ENCODE measurements at regions not wholly inside any gene's neighbourhood (a gene's known extent, or its start where the extent isn't known, plus 50 kb on each side); places are given as distances from the start of the nearest gene placed in this dataset.
"Not testable (repeated sequence)": the region's sequence is repeated elsewhere in the genome, so short reads cannot be mapped to it uniquely, and the experiment has no call there.

- TF ChIP-seq MAFK (IDR thresholded peaks at IDR 0.05; ENCODE audit: partially characterized antibody) (no peak), ATOH8 (CRISPR knock-in tag; IDR thresholded peaks at IDR 0.05; ENCODE audit: low read depth) (no peak), CEBPB (IDR thresholded peaks at IDR 0.05) (no peak), FOSB (CRISPR knock-in tag; IDR thresholded peaks at IDR 0.05) (no peak), CBX8 (IDR thresholded peaks at IDR 0.05) (no peak), USF2 (IDR thresholded peaks at IDR 0.05) (no peak), EHMT2 (IDR thresholded peaks at IDR 0.05; ENCODE audit: low read depth) (no peak), FOXS1 (CRISPR knock-in tag; IDR thresholded peaks at IDR 0.05) (no peak), ELK1 (IDR thresholded peaks at IDR 0.05; ENCODE audit: low read depth, low read length) (no peak), PBX3 (IDR thresholded peaks at IDR 0.05) (no peak), RFX5 (IDR thresholded peaks at IDR 0.05) (no peak), RARB (CRISPR knock-in tag; IDR thresholded peaks at IDR 0.05) (no peak), RNF2 (IDR thresholded peaks at IDR 0.05; ENCODE audit: borderline replicate concordance, low read depth) (no peak)
- Histone ChIP-seq H3K4me2 (no peak overlapping the region), H3K4me1 (no peaks in the 10 kb centered on the region), H3K4me3 (no peak overlapping the region), H3K27ac (no peak overlapping the region), H3K9me3 (no peaks in the 10 kb centered on the region)
- no peak for ATAC-seq
- ChIA-PET CTCF (no interaction called here), POLR2A (no interaction called here)
- DNase-seq (ENCODE audit: low read depth in 1 of 2, low spot score in 1 of 2) = no peak
- FAIRE-seq = no peak
These were observed 70.6 kb upstream of the CENPE start for GRCh38 chr4:103268746-103269145.

GRCh38 chr4:103264905-103265304 is 66.8 kb upstream of the CENPE start:
- no peaks in the 10 kb centered on the region for H3K9me3 ChIP-seq
- no peak overlapping the region for H3K4me2 ChIP-seq
- DNase-seq (ENCODE audit: low read depth in 1 of 2, low spot score in 1 of 2) (no peak), ATAC-seq (no peak), FAIRE-seq (no peak)
- TF ChIP-seq ELK1 (IDR thresholded peaks at IDR 0.05; ENCODE audit: low read depth, low read length) = no peak
- TF ChIP-seq NR3C1 (IDR thresholded peaks at IDR 0.05) = no peak
- ChIA-PET CTCF (no interaction called here), POLR2A (no interaction called here)
- no peaks in the 10 kb centered on the region for H3K4me1 ChIP-seq
- 0% methylated on average over 1 of the region's 1 CpG for WGBS (ENCODE audit: missing lambda C conversion rate)
- H3K4me3 ChIP-seq = no peak overlapping the region
- no peak overlapping the region for H3K27ac ChIP-seq

GRCh38 chr4:103256068-103256467 is 57.9 kb upstream of the CENPE start:
- ATAC-seq; FAIRE-seq; CTCF ChIA-PET; POLR2A ChIA-PET; H3K9me3 ChIP-seq; DNase-seq (ENCODE audit: low read depth in 1 of 2, low spot score in 1 of 2); H3K4me2 ChIP-seq; H3K27ac ChIP-seq; H3K4me3 ChIP-seq; H3K4me1 ChIP-seq: not testable (repeated sequence)
- WGBS (ENCODE audit: missing lambda C conversion rate) = 65% methylated on average over 9 of the region's 16 CpGs
